ENCODE measurements at regions not wholly inside any gene's neighbourhood (a gene's known extent, or its start where the extent isn't known, plus 50 kb on each side); places are given as distances from the start of the nearest gene placed in this dataset.

DNA sequence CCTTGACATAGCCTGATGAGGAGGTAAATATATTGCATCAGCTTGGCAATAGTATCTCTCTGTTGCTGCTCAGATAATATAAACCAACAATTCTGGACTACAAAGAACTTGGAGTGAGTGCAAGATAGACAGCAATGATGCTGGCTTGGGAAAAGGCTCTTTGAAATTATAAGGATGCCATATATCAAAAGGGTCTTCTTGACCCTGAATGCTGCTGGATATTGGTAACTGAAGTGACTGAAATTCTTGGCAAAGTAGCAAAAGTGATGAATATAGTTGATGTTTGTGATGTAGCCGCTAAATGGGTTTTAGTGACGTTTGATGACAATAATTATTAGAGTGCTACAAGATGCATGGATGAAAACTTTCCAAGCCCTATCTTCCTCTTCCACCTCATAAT is 1391.6 kb downstream of the ADGRL3 start:
- WGBS, 2 donors (ENCODE audit: low coverage in 1 of 2) = 79 to 89% methylated on average over 2 of the region's 2 CpGs
- H3K27me3 ChIP-seq = no peaks in the 10 kb centered on the region
- H3K27ac ChIP-seq = no peak overlapping the region
- in situ Hi-C loops (cut with MboI; ENCODE audit: low pct_ligation_motif_present in 1 of 4, low pct_unique_long_range_greater_than_20kb in 1 of 4, low sequenced_read_pairs in 3 of 4) (no loop called here), intact Hi-C loops (cut with DNase I; ENCODE audit: low total_unique reads) (no loop called here)
- H3K4me3 ChIP-seq = no peak overlapping the region
- H3K9me3 ChIP-seq = no peaks in the 10 kb centered on the region
- H3K36me3 ChIP-seq = no peaks in the 10 kb centered on the region
- peaks cover 0 to 4% (median 0%) of the 10 kb centered on the region in 4 donors for H3K4me1 ChIP-seq
- DNase-seq = no peak
- no peak for TF ChIP-seq POLR2AphosphoS5 (IDR thresholded peaks at IDR 0.05)
- no peak for TF ChIP-seq POLR2A (IDR thresholded peaks at IDR 0.05)
- no peak for TF ChIP-seq EP300 (IDR thresholded peaks at IDR 0.05; ENCODE audit: low read depth)
- TF ChIP-seq CTCF (IDR thresholded peaks at IDR 0.05) = no peak

- no peaks in the 10 kb centered on the region for H3K27me3 ChIP-seq
- no peak overlapping the region for H3K4me3 ChIP-seq
- H3K36me3 ChIP-seq = no peaks in the 10 kb centered on the region
- WGBS, 2 donors (ENCODE audit: low coverage in 1 of 2) = 82% methylated on average over 1 of the region's 1 CpG; no CpG with 5 or more reads in 1 of the 2 donors
- H3K9me3 ChIP-seq = no peaks in the 10 kb centered on the region
- in situ Hi-C loops (cut with MboI; ENCODE audit: low pct_ligation_motif_present in 1 of 4, low pct_unique_long_range_greater_than_20kb in 1 of 4, low sequenced_read_pairs in 3 of 4) (no loop called here), intact Hi-C loops (cut with DNase I; ENCODE audit: low total_unique reads) (no loop called here)
- no peak for DNase-seq
- H3K4me1 ChIP-seq = no peaks in the 10 kb centered on the region
- H3K27ac ChIP-seq = no peak overlapping the region
- TF ChIP-seq EP300 (IDR thresholded peaks at IDR 0.05; ENCODE audit: low read depth) (no peak), POLR2AphosphoS5 (IDR thresholded peaks at IDR 0.05) (no peak), POLR2A (IDR thresholded peaks at IDR 0.05) (no peak), CTCF (IDR thresholded peaks at IDR 0.05) (no peak)
These were observed 1388.5 kb downstream of the ADGRL3 start for GRCh38 chr4:62588671-62589070.

- Histone ChIP-seq H3K9me3 (no peaks in the 10 kb centered on the region), H3K27ac (no peak overlapping the region), H3K4me1 (no peaks in the 10 kb centered on the region), H3K4me3 (no peak overlapping the region), H3K27me3 (no peaks in the 10 kb centered on the region), H3K36me3 (no peaks in the 10 kb centered on the region)
- peak; percentile 21 for DNase-seq
- TF ChIP-seq POLR2A (IDR thresholded peaks at IDR 0.05) (no peak), EP300 (IDR thresholded peaks at IDR 0.05; ENCODE audit: low read depth) (no peak), CTCF (IDR thresholded peaks at IDR 0.05) (no peak), POLR2AphosphoS5 (IDR thresholded peaks at IDR 0.05) (no peak)
- intact Hi-C loops (cut with DNase I; ENCODE audit: low total_unique reads) = no loop called here
- 54% methylated on average over 4 of the region's 4 CpGs; no CpG with 5 or more reads in 1 of the 2 donors for WGBS, 2 donors (ENCODE audit: low coverage in 1 of 2)
- in situ Hi-C loops (cut with MboI; ENCODE audit: low pct_ligation_motif_present in 1 of 4, low pct_unique_long_range_greater_than_20kb in 1 of 4, low sequenced_read_pairs in 3 of 4) = no loop called here
These were observed 1371.4 kb downstream of the ADGRL3 start for GRCh38 chr4:62571494-62571893.

DNA sequence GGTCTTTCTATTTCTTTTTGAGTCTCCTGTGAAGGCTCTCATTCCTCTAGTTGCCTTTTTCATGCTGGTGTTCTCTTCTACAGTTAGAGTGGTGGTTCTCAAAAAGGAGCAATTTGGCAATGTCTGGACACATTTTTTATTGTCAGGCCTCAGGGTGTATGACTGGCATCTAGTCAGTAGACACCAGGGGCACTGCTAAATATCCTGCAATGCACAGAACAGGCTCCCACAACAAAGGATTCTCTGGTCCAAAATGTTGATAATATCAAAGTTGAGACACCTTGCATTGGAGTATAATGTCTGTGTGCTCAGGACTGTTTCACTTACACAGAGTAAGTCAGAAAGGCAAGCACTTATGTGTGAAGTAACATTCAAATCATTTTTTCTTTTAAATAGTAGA is 1360.7 kb downstream of the ADGRL3 start:
- H3K36me3 ChIP-seq = no peaks in the 10 kb centered on the region
- no peaks in the 10 kb centered on the region for H3K4me1 ChIP-seq
- H3K4me3 ChIP-seq = no peak overlapping the region
- TF ChIP-seq POLR2AphosphoS5 (IDR thresholded peaks at IDR 0.05) (no peak), CTCF (IDR thresholded peaks at IDR 0.05) (no peak)
- H3K27ac ChIP-seq = no peak overlapping the region
- H3K9me3 ChIP-seq = no peaks in the 10 kb centered on the region
- intact Hi-C loops (cut with DNase I; ENCODE audit: low total_unique reads) (no loop called here), in situ Hi-C loops (cut with MboI; ENCODE audit: low pct_ligation_motif_present in 1 of 4, low pct_unique_long_range_greater_than_20kb in 1 of 4, low sequenced_read_pairs in 3 of 4) (no loop called here)
- DNase-seq = no peak
- H3K27me3 ChIP-seq = no peaks in the 10 kb centered on the region
